SK-N-MC (cell line): ENCODE measurements at regions not wholly inside any gene's neighbourhood (a gene's known extent, or its start where the extent isn't known, plus 50 kb on each side); places are given as distances from the start of the nearest gene placed in this dataset.

ENCODE experiments used
- EZH2 ChIP-seq: fragments of 200-600 bp; sonication (generic); IDR thresholded peaks from one replicate; pipeline ENCODE4 v1.6.1; 2017; ENCODE audit warnings: antibody characterized with exemption
- FOXP2 ChIP-seq: optimal IDR thresholded peaks from 2 replicates; pipeline ENCODE3; 2011; ENCODE audit warnings: mild to moderate bottlenecking, moderate library complexity; ENCODE audit not compliant: insufficient read depth; ENCODE audit errors: extremely low read length, control extremely low read depth
- POLR2AphosphoS5 ChIP-seq: IDR thresholded peaks from 2 replicates; pipeline ENCODE4 v1.6.1; 2012; ENCODE audit warnings: mild to moderate bottlenecking, low read depth, low read length, borderline replicate concordance

DNA sequence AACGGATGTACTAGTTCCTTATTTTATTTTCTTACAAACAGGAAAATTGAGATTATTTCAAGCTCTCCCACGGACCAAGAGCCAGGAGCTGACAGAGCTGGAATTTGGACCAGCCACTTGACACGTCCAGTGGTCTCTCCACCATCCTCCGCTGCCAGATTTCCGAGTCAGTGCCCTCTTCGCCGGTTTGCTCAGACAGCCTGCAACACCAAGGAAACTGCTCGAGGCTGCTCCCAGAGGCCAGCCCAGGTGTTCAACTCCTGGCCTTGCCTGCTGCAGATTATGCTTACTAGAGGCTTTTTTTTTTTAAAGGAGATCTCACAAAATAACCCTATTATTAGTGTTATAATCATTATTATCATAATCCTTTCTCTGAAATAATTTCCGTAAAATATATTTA lies 779.8 kb downstream of the RNF144A start:
- TF ChIP-seq EZH2: no peak
- no peak for TF ChIP-seq FOXP2
- no peak for TF ChIP-seq POLR2AphosphoS5
